NCI-H2081 (cell line): ENCODE measurements at regions not wholly inside any gene's neighbourhood (a gene's known extent, or its start where the extent isn't known, plus 50 kb on each side); places are given as distances from the start of the nearest gene placed in this dataset.
A peak's percentile ranks its signal among the peaks of the same experiment; 100 is the strongest.

Experiments used
- DNase-seq, 2 experiments: peaks; one replicate each; lab custom pipeline; 2025; lab: John Stamatoyannopoulos, UW

DNA sequence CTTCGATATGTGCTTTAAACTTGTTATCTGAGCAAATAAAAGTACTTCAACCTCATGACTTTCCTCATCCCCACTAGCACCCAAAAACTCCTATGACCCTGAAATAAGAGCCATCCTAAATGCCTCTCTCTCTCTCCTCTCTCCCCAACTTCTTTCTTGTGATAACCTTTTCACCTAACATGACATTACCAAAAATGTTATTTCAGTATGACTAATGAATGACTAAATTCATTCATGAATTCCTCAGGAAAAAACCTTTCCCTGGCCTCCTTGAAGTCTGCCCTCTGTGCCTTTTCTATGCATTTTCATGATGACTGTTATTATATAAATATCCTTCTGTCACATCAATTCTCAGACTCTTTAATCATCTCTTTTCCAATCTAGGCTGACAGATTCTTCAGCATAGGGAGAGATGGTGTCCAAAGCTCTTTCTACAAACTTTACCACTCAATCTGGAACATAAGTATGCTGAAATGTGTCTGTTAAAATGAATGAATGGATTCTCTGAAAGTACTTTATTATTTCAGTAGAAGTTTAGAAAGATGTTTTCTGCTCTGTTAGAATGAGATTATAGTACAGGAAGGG is 114.3 kb upstream of the GGTLC1 start:
- DNase-seq, result no peak

DNA sequence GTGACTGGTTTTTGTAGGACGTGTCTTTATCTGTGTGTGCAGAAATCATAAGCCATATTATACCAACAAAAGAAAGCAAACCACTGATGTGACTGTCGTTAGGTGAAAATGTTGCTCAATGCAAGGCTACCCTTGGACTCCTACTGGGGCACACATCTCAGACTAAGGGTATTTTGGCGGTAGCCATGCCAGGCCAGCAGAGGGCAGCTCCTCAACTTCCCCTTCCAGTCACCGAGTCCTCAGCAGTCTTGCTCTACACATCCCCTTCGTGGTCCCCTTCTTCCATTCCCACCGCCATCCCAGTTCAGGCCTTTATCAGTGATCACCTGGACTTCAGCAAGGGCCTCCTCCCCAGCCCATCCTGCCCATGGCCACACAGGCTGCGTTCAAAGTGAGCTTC is 113.7 kb upstream of the GGTLC1 start:
- no peak for DNase-seq

DNA sequence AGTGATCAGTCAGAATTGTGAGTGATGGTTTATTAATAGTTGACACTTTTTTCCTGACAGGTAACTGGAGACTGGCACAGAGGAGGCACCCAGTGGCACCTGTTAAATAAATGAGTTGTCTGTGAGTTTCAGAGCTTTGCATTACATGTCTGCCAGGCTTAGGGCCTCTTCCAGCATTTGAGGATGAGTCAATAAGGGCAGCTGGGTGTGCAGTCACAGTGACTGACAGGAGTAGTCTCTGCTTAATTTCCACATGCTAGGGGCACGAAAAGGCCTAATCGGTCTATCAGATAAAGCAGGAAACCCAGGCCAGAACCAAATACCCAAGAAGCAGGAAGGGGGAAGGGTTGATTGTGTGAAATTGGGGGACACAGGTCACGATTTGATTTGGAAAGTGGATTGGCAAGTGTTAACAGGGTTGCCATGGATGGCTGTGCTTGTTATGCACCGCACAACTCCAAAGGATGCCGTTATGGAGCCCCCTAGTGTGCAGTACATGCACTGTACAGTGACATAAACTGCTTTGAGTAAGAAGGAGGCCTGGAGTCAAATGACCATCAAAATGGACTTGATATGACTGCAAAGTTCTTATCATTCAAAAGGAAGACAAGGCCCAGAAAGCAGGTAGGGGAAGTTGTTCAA is 111.9 kb upstream of the GGTLC1 start:
- peak in 1 of 2 experiments; percentile 1 for DNase-seq

DNA sequence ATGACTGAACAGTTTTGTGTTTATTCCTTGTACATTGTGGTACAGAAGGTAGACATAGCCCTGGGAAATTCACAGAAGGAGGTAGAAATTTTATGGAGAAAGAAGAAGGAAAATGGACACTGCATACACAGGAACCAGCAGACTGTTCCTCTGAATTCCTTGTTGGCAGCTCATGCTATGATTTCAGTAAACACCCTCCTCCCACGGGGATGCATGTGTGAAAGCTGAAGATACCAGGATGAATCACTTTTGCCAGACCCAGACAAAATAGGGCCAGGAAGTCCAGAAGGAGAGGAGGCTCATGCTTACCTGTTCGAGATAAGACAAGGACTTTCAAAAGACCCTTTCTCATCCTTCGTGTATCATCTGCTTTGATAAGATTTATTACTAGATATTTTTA is 110.3 kb upstream of the GGTLC1 start:
- no peak for DNase-seq

DNA sequence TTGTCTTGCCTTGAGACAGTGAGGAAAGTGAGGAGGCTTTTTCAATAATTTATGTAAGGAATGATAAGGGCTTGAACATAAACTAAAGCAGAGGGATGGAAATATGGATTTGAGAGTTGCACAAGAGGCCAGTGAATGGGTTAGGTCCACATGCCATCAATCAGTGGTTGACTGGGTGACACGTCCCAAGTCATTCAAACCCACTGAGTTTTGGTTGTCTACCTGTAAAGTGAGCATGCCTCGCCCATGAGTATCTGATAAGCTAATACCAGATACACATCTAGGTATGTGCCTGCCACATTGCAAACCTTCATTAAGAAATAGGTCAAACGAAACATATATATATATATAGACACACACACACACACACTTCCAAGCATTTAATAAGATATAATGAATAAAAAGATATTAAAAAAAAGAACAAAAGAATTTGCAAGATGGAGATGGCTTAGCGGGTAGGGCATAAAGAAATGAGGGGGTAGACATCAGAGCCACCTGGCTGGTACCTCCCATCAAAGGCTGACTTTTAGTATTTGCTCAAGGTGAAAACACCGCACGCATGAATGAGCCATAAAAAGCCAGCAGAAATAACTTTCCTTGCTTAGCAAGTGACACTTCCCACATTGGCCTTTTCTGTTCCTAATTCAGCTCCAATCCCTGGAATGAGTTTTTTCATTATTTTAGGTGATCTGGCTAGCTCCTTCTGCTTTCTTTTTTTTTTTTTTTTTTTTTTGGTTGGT is 109.1 kb upstream of the GGTLC1 start:
- no peak for DNase-seq

DNA sequence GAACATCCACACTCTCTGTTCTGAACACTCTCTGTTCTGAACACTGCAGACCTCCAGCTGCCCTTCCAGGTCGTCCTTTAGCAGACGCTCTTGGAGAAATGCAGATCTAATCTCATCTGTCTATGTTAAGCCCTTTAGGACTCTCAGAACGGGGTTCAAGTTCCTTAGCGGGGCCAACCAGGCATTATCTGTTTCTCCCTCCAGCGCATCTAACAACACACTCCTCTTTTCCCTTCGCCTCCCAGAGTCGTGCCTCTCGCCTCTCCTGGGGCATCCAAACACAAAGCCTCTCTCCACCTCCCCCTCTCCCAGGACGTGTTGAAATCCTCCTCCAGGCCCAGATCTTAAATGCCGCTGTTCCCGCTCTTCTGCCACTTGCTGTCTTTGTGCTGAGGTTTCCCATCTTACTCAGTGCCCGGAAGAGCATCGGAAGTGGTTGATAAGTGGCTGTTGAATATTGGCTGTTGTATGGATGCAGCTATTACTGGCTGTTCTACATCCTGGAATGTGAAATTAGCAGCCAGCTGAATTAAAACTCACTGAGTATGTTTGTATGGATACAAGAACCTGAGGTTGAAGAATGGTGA is 108.4 kb upstream of the GGTLC1 start:
- DNase-seq, result no peak

DNA sequence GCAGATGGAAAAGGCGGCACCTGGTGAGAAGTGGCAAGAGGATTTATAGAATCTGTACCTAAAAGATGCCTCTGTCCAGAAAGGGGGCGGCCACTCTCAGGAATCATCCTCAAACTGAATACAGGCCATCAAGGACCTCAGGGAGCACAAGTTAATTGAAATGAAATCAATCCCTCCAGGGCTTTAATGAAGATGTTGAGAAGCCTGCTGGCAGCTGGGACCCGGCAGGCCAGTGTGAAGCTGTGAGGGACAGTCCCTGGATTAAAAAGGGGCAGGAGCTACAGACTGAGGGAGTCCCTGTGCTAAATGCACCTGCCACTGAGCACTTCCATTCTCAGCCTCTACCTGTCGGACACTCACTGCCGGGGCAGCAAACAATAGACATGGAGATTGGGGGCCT is 107.7 kb upstream of the GGTLC1 start:
- no peak for DNase-seq

DNA sequence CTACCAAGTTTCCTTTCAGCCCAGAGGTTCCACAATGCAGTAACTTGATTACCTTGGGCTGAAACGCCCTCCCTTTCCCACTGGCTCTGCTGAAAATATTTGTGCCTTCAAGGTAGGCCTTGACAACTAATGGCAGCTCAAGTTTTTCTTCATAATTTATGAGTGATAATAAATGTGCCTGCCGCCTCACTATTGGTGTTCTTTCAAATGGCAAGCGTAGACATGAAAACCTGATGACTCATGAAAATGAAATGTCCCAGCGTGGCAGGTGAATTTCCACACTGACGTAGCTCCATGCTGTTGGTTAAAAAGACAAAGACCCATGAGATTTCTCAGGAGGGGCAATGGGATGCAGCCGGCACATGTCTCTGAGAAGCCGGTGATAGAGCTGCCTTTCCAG is 107.2 kb upstream of the GGTLC1 start:
- no peak for DNase-seq

DNA sequence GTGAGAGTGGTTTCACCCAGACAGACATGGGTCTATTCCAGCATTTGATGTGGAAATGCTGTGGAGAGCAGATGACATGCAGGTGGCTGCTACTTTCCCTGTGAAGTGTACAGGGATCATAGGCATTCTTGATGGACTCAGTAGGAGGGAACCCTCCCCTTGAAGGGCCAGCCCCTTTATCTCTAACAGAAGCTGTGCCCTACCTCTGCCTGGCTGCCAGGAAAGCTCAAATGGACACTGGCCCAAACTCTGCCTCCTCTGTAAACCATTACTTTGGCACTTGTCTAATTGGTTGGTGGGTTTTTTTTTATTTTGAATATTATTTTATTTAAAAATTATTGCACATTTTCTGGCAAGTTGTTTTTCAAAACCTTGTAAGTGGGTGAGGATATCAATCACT is 106.7 kb upstream of the GGTLC1 start:
- no peak for DNase-seq

DNA sequence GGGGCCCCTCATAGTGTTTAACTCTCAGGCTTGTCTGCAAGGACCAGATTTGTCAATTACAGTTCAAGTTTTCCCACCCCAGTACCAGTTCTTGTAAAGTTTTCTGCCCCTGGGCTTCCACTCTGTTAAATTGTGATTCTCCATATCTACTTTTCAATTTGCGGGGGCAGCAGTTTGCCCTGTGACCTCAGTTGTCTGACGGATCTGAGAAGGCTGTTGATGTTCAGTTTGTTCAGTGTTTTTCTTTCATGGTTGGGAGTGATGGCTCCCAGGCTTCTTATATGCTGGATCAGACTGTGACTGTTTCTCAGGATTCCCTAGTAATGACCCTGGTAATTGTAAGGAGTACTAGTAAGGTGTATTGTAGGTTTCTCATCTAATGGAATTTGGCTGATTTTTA is 101.0 kb upstream of the GGTLC1 start:
- DNase-seq, result no peak

DNA sequence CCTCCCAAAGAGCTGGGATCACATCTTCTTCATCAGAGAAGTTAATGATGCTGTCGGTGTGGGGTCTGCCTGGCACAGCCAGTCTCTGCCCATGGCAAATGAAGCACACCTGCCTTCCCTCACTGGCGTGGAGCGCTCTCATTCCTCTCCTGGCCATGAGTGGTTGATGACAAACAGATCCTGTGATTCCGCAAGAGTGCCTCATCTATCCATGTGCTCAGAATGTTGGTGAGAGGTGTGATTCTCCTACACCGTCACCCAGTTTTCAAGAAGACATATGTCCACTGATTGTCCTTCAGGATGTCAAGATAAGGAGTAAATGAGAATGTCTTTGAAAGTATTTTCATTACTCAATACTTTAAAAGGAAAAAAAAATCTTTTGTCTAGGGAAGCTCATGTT is 97.5 kb upstream of the GGTLC1 start:
- no peak for DNase-seq

DNA sequence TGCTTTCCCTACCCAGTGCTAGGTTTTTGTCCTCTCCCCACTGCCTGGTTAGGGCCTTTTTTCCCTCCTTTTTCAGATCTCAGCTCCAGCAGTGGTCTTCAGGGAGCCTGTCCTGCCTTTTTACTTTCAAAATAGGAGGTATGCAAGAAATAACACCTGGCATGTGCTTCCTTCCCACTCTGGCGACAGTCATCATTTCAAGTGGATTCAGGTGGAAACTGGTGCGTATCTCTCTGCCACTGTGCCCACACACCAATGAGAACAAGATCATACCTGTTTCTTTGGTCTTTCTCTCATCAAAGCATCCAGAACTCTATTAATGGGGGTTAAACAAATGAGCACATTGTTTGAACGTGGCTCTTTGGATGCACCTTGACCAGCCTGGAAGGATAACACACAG is 95.7 kb upstream of the GGTLC1 start:
- DNase-seq, result no peak

DNA sequence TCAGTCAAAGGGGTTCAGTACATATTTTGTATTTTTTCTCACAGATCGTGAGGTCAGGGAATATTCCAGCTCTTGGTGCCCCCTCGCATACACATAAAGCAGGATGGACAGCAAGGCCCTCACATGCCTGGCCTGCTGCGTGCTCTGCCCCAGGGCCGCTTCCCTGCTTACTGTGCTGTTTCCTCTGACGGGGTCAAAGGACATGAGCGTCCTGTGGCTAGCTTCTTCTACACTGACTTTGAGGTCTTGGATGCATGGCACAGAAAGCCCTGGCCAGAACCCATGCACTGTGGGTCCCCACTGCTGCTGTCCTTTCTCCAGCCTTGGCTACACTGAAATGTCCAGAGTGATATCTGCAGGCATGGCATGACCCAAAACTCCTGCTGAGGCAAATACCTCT is 92.5 kb upstream of the GGTLC1 start:
- DNase-seq, result no peak

DNA sequence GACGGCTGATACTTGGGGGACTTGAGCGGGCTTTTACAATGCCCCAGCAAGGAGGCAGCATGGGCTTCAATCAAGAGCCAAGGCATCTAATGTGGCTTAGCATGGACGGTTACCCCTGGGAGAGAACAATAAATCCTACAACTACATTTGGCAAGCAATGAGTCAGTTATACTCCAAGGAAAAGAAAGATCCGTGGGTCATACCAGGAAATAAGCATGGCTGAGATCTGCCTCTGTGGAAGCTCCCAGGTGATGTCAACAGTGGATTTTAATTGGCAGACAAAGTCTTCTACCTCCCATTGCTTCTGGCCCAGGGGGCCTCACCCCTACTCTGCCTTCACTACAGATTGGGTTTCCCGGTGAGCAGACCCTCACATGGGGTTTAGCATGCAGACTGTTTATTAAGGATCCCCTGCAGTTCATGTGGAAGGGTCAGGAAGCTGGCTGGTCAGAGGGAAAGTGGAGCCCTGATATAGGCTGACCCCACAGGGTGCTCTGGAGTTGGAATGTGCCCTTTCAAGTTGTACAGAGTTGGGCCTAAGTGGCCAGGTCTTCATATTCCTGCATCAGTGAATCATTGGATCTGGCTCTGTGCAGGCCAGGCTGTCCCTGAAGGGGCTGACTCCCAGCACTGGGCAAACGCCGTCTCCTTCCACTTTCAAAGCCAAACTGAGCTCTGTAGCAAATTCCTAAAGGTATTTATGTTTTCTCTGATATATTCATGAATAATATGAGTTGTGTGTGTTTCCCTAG is 91.3 kb upstream of the GGTLC1 start:
- no peak for DNase-seq

DNA sequence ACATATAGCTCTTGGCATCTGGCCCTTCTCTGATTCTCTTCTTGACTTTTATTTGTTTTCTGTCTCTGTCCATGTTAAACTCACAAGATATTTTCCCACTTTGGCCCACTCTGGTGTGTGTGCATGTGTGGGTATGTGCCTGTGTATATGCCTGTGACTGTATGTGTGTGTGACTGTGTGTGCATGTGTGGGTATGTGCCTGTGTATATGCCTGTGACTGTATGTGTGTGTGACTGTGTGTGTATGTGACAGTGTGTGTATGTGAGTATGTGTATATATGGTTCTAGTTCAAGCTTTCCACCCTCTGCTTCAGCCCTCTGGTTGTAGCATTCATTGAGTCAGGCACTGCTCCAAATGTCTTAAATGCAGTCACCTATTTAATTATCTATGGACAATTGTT is 88.6 kb upstream of the GGTLC1 start:
- no peak for DNase-seq

DNA sequence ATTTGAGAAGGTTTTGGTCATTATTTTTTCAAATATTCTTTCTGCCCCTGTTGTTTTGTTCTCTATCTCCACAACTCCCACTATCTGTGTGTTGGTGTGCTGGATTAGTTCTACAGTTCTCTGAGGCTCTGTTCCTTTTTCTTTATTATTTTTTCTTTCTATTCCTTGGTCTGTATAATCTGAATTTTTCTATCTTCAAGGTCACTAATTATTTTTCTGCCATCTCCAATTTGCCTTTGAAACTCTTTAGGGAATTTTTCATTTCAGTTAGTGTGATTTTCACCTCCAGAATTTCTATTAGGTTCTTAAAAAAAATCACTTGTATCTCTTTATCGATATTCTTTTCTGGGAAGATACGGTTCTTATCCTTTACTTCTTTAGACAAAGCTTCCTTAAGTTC is 82.1 kb upstream of the GGTLC1 start:
- no peak for DNase-seq

DNA sequence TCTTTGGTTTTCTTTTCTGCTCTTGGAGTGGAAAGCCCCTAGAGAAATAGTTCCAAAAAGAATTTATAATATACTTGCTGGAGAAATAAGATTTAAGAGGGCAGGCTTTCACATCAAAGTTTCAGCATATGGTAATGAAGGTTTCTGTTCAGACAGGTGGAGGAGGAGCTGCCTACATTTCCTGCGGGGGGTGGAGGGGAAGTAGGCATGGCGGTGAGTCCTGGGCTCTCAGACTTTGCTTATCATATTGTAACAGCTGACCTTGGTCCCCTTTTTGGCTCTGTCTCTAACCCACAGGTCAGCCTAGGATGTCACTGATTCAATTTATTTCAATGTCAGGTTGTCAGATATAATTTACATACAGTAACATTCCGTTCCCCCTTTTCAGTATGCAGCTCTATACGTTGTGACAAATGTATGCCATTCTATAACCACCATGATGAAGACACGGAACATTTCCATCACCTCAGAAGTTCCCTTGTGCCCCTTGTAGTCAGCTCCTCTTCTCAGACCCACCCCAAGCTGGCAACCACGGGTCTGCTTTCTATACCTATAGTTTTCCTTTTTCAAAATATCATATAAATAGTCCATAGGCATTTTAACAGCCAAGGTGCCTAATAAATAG is 77.6 kb upstream of the GGTLC1 start:
- DNase-seq, result no peak

DNA sequence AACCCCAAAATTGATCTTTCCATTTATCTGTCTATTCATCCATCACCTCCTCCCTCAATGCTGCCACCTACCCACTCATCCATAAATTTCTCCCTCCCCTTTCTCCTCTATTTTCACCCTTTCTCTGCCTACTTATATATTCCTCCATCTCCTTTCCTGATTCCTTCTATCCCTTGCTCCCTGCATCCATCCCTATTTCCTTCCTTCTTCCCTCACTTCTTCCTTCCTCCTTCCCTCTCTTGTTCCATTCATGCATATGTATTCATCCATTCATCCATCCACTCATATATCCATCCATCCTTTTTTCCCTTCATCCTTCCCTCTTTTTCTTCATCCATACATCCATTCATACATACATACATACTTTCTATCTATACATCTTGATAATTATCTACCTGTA is 76.3 kb upstream of the GGTLC1 start:
- no peak for DNase-seq

DNA sequence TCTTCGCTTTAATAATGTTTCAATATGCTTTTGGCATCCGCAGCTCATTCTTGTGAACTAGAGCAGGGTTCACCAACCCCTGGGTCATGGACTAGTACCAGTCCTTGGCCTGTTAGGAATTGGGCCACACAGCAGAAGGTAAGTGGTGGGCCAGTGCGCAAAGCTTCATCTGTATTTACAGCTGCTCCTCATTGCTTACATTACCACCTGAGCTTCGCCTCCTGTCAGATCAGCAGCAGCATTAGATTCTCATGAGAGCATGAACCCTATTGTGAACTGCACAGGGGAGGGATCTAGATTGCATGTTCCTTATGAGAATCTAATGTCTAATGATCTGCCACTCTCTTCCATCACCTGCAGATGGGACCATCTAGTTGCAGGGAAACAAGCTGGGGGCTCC is 75.5 kb upstream of the GGTLC1 start:
- no peak for DNase-seq

DNA sequence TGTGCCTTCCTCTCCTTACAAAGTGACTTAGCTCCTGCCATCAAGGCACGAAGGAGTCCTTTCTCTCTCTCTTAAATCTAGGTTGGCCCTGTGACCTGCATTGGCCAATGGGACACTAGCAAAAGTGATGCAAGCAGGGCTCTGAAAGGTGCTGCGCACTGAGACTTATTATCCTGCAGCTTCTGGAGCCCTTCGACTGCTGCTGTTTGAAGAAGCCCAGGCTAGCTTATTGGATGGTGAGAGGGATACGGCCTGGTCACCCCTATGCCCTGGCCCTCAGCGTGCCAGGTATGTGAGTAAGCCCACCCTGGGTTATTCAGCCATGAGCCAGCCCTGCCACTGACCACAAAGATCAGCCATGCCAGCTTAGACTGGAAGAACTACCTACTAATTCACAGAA is 74.5 kb upstream of the GGTLC1 start:
- DNase-seq, result no peak

DNA sequence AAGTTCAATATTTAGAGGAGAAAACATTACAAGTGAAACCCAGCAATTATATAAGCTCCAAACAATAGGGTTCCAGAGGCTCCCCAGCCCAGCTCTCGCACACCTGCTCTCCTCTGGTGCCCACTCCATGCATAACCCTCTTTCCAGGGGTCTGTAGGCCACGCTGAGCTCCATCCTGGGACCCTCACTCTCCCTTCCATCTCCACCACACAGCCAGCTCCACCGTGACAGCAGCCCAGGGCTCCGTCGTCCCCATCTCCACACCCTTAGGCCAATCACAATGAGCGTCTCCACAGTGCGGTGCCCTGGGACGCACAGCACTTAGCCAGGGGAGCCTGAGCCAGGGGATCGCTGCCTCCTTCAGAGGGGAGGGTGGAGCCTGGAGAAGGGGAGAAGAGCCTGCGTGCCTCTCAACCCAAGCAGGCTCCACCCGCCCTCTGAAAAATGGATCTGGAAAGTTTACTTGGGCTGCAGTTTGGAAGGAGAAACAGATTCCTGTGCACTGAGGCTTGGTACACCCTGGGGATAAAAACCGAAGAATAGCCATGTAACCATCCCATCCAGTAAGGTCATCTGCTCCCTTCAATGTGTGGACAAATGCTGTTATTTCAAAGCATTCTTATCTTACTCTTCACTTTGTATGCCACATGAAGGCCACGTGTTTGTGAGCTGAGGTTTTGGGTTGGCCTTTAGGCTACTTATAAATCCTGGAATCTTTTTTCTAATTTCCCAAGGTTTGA is 72.4 kb upstream of the GGTLC1 start:
- DNase-seq, result no peak
